SK-N-MC (cell line): ENCODE measurements at regions not wholly inside any gene's neighbourhood (a gene's known extent, or its start where the extent isn't known, plus 50 kb on each side); places are given as distances from the start of the nearest gene placed in this dataset.

Experiments used
- EZH2 ChIP-seq: fragments of 200-600 bp; sonication (generic); IDR thresholded peaks from one replicate; pipeline ENCODE4 v1.6.1; 2017; ENCODE audit warnings: antibody characterized with exemption
- FOXP2 ChIP-seq: optimal IDR thresholded peaks from 2 replicates; pipeline ENCODE3; 2011; ENCODE audit warnings: mild to moderate bottlenecking, moderate library complexity; ENCODE audit not compliant: insufficient read depth; ENCODE audit errors: extremely low read length, control extremely low read depth
- POLR2AphosphoS5 ChIP-seq: IDR thresholded peaks from 2 replicates; pipeline ENCODE4 v1.6.1; 2012; ENCODE audit warnings: mild to moderate bottlenecking, low read depth, low read length, borderline replicate concordance

- TF ChIP-seq FOXP2, result no peak
- no peak for TF ChIP-seq EZH2
- TF ChIP-seq POLR2AphosphoS5, result no peak
Measured at GRCh38 chr5:101877451-101877850, 418.6 kb downstream of the SLCO4C1 start.
